HFFc6 (cell line): ENCODE measurements at regions not wholly inside any gene's neighbourhood (a gene's known extent, or its start where the extent isn't known, plus 50 kb on each side); places are given as distances from the start of the nearest gene placed in this dataset.

Source experiments
- DNase-seq: peaks from one replicate; pipeline ENCODE4 v3.0.0-alpha.2; 2018
- H3K27ac Mint-ChIP-seq: 2 replicates; pipeline ENCODE4 v1.8.0; 2020; ENCODE audit warnings: mild to moderate bottlenecking, mixed read lengths
- H3K27me3 Mint-ChIP-seq: 2 replicates; pipeline ENCODE4 v1.8.0; 2021; ENCODE audit warnings: mild to moderate bottlenecking, moderate library complexity, mixed read lengths; ENCODE audit not compliant: insufficient read depth
- H3K36me3 Mint-ChIP-seq: 2 replicates; pipeline ENCODE4 v1.8.0; 2021; ENCODE audit warnings: low read depth, mixed read lengths
- H3K4me1 Mint-ChIP-seq: 2 replicates; pipeline ENCODE4 v1.8.0; 2020; ENCODE audit warnings: low read depth, mixed read lengths
- H3K4me3 Mint-ChIP-seq: 2 replicates; pipeline ENCODE4 v1.8.0; 2020; ENCODE audit warnings: mild to moderate bottlenecking, moderate library complexity, mixed read lengths
- H3K9me3 Mint-ChIP-seq: 2 replicates; pipeline ENCODE4 v1.8.0; 2020; ENCODE audit warnings: mild to moderate bottlenecking, mixed read lengths
- TF ChIP-seq, protein P1 (sequence below): fragments of 200-600 bp; sonication (generic); IDR thresholded peaks from 2 replicates; pipeline ENCODE4 v1.5.0; 2021; ENCODE audit warnings: antibody characterized with exemption, mild to moderate bottlenecking

DNA sequence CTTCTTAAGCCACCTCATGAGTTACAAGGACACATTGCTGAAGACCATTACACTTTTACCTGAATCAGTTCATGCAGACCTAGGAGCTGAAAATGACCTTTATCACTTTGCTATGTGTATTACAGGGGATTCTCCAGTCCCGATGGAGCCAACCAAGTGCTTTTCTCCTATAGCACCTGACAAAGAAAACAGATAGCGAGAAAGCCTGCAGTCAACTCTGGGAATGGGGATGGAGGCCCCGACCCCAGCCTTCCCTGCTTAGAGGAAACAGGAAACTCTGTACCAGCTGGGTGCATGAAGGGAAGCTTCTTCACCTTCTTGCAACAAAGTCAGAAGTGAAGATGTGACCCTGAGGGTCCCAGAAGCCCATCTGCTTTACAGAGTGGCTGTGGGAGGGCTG, 168.3 kb upstream of the SEMA6D start:
- H3K27me3 Mint-ChIP-seq = peaks cover 2% of the 10 kb centered on the region; the same call in 1 of the 2 replicates
- TF ChIP-seq, protein P1, sequence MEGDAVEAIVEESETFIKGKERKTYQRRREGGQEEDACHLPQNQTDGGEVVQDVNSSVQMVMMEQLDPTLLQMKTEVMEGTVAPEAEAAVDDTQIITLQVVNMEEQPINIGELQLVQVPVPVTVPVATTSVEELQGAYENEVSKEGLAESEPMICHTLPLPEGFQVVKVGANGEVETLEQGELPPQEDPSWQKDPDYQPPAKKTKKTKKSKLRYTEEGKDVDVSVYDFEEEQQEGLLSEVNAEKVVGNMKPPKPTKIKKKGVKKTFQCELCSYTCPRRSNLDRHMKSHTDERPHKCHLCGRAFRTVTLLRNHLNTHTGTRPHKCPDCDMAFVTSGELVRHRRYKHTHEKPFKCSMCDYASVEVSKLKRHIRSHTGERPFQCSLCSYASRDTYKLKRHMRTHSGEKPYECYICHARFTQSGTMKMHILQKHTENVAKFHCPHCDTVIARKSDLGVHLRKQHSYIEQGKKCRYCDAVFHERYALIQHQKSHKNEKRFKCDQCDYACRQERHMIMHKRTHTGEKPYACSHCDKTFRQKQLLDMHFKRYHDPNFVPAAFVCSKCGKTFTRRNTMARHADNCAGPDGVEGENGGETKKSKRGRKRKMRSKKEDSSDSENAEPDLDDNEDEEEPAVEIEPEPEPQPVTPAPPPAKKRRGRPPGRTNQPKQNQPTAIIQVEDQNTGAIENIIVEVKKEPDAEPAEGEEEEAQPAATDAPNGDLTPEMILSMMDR = no peak
- H3K27ac Mint-ChIP-seq = no peak overlapping the region
- H3K36me3 Mint-ChIP-seq = no peaks in the 10 kb centered on the region
- H3K4me1 Mint-ChIP-seq = no peaks in the 10 kb centered on the region
- H3K4me3 Mint-ChIP-seq = no peak overlapping the region
- H3K9me3 Mint-ChIP-seq = no peaks in the 10 kb centered on the region
- DNase-seq = no peak

DNA sequence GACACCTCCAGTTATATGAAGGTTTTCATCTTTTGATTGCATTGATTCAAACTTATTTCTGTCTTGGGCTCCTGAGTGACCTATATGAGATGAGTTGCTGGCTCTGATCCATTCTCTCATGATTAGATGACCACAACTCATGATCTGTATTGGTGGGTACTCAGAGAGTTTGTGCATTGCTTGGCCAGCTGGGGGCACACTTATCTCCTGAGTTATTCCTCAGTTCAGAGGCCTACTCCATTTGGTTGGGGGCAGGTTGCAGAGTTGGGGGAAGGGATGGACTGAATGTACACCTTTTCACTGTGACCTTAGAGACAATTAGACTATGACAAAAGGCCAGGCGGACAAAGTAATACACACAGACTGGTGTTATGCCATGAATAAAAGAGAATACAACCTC, 166.2 kb upstream of the SEMA6D start:
- TF ChIP-seq, protein P1 = 0 out of 2 replicates have a peak, but pooled peaks have one; percentile 18
- peaks cover 2% of the 10 kb centered on the region; the same call in 1 of the 2 replicates for H3K27me3 Mint-ChIP-seq
- no peaks in the 10 kb centered on the region for H3K4me1 Mint-ChIP-seq
- no peaks in the 10 kb centered on the region for H3K36me3 Mint-ChIP-seq
- H3K9me3 Mint-ChIP-seq = no peaks in the 10 kb centered on the region
- no peak overlapping the region for H3K27ac Mint-ChIP-seq
- DNase-seq = no peak
- H3K4me3 Mint-ChIP-seq = no peak overlapping the region

DNA sequence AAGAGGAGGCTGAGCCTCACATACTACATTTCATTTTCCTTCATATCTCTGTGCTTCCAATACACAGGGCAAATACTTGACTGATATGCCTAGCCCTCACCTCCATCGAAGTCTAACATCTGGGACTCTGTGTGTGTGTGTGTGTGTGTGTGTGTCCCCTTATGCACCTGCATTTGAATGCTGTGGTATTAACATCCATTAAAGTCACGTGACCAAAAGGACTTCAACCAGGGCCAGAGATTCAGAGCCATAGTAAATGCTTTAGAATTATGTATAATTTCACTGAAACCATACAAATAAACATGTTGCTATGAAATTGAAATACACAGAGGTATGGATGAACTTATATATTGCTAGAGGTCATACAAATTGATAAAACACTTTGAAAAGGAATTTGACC, 165.8 kb upstream of the SEMA6D start:
- Mint-ChIP-seq H3K36me3 (no peaks in the 10 kb centered on the region), H3K27ac (no peak overlapping the region), H3K4me3 (no peak overlapping the region), H3K4me1 (no peaks in the 10 kb centered on the region), H3K9me3 (no peaks in the 10 kb centered on the region), H3K27me3 (peaks cover 2% of the 10 kb centered on the region; the same call in 1 of the 2 replicates)
- DNase-seq = no peak
- TF ChIP-seq, protein P1 = no peak

DNA sequence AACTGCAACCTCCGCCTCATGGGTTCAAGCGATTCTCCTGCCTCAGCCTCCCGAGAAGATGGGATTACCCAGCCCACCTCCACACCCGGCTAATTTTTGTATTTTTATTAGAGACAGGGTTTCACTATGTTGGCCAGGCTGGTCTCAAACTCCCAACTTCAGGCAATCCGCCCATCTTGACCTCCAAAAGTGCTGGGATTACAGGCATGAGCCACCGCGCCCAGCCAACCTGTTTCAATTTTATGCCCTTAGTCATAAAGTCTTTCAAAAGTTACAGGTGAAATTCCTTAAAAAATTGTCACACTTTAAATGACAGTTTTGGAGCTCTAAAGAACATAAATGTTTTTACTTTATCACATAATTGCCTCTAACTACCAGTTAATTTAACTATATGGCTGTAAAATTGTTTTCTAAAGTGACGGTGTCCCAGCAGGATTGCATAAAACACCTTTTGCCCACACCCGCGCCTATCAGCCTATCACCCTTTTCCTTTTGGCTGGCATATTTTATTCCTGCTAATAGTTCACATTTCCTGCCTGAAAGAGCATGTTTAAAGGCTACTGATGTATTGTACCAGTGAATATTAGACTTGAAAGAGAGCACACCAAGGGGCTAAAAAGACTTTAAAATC, 164.2 kb upstream of the SEMA6D start:
- Mint-ChIP-seq H3K9me3 (no peaks in the 10 kb centered on the region), H3K27me3 (no peaks in the 10 kb centered on the region), H3K4me3 (no peak overlapping the region), H3K36me3 (no peaks in the 10 kb centered on the region), H3K4me1 (no peaks in the 10 kb centered on the region), H3K27ac (no peak overlapping the region)
- TF ChIP-seq, protein P1 = no peak
- no peak for DNase-seq

DNA sequence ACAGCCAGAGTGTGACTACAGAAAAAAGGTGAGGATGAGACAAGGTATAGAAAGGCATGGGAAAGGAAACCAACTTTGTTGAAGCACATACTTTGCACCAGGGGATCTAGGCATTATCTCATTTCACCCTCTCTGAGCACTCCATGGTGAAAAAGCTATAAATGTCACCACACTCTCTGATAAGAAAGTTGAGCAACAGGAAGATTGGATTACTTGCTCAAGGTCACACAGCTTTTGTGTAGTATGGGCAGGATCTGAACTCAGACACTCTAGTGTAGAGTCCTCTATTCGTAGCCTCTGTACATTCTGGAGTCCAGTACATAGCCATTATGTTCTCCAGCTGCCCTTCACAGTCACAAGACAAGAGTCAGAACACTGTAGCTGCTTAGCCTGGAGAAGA, 163.4 kb upstream of the SEMA6D start:
- no peak for DNase-seq
- no peak overlapping the region for H3K27ac Mint-ChIP-seq
- H3K36me3 Mint-ChIP-seq = no peaks in the 10 kb centered on the region
- no peaks in the 10 kb centered on the region; the same call in 1 of the 2 replicates for H3K9me3 Mint-ChIP-seq
- H3K4me3 Mint-ChIP-seq = no peak overlapping the region
- TF ChIP-seq, protein P1 = no peak
- H3K27me3 Mint-ChIP-seq = no peaks in the 10 kb centered on the region; the same call in 1 of the 2 replicates
- no peaks in the 10 kb centered on the region for H3K4me1 Mint-ChIP-seq
